ENCODE measurements at regions not wholly inside any gene's neighbourhood (a gene's known extent, or its start where the extent isn't known, plus 50 kb on each side); places are given as distances from the start of the nearest gene placed in this dataset.

GRCh38 chr6:62391358-62391757 is 105.3 kb upstream of the KHDRBS2 start:
- ChIA-PET CTCF (no interaction called here), POLR2A (no interaction called here)
- H3K4me3 ChIP-seq (ENCODE audit: low read depth, low read length): no peak overlapping the region
- no peak for DNase-seq (ENCODE audit: low read depth, low spot score)
- no peak for TF ChIP-seq CTCF (IDR thresholded peaks at IDR 0.05; ENCODE audit: insufficient read depth, low read length, missing control alignments)

- ChIA-PET POLR2A (no interaction called here), CTCF (no interaction called here)
- DNase-seq (ENCODE audit: low read depth, low spot score): no peak
- no peak for TF ChIP-seq CTCF (IDR thresholded peaks at IDR 0.05; ENCODE audit: insufficient read depth, low read length, missing control alignments)
- no peak overlapping the region for H3K4me3 ChIP-seq (ENCODE audit: low read depth, low read length)
Observed at GRCh38 chr6:62390401-62390800, 104.4 kb upstream of the KHDRBS2 start.

GRCh38 chr6:62371453-62372210 is 85.6 kb upstream of the KHDRBS2 start:
- no peak for DNase-seq (ENCODE audit: low read depth, low spot score)
- ChIA-PET POLR2A (no interaction called here), CTCF (no interaction called here)
- no peak overlapping the region for H3K4me3 ChIP-seq (ENCODE audit: low read depth, low read length)
- TF ChIP-seq CTCF (IDR thresholded peaks at IDR 0.05; ENCODE audit: insufficient read depth, low read length, missing control alignments): no peak

GRCh38 chr6:62367601-62368000 is 81.6 kb upstream of the KHDRBS2 start:
- DNase-seq (ENCODE audit: low read depth, low spot score): no peak
- ChIA-PET CTCF (no interaction called here), POLR2A (no interaction called here)
- no peak overlapping the region for H3K4me3 ChIP-seq (ENCODE audit: low read depth, low read length)
- no peak for TF ChIP-seq CTCF (IDR thresholded peaks at IDR 0.05; ENCODE audit: insufficient read depth, low read length, missing control alignments)

GRCh38 chr6:62362097-62362496 is 76.1 kb upstream of the KHDRBS2 start:
- H3K4me3 ChIP-seq (ENCODE audit: low read depth, low read length): no peak overlapping the region
- ChIA-PET POLR2A (no interaction called here), CTCF (no interaction called here)
- no peak for TF ChIP-seq CTCF (IDR thresholded peaks at IDR 0.05; ENCODE audit: insufficient read depth, low read length, missing control alignments)
- no peak for DNase-seq (ENCODE audit: low read depth, low spot score)

GRCh38 chr6:62357835-62358234 is 71.8 kb upstream of the KHDRBS2 start:
- TF ChIP-seq CTCF (IDR thresholded peaks at IDR 0.05; ENCODE audit: insufficient read depth, low read length, missing control alignments): no peak
- CTCF ChIA-PET: no interaction called here
- DNase-seq (ENCODE audit: low read depth, low spot score): no peak
- H3K4me3 ChIP-seq (ENCODE audit: low read depth, low read length): no peak overlapping the region
- POLR2A ChIA-PET: no interaction called here
